NCI-H1436 (cell line): ENCODE measurements at regions not wholly inside any gene's neighbourhood (a gene's known extent, or its start where the extent isn't known, plus 50 kb on each side); places are given as distances from the start of the nearest gene placed in this dataset.

Experiments used
- DNase-seq: peaks from one replicate; lab custom pipeline; 2025; lab: John Stamatoyannopoulos, UW

GRCh38 chr18:53753601-53754000 lies 470.9 kb downstream of the MBD2 start:
- DNase-seq, result no peak

DNA sequence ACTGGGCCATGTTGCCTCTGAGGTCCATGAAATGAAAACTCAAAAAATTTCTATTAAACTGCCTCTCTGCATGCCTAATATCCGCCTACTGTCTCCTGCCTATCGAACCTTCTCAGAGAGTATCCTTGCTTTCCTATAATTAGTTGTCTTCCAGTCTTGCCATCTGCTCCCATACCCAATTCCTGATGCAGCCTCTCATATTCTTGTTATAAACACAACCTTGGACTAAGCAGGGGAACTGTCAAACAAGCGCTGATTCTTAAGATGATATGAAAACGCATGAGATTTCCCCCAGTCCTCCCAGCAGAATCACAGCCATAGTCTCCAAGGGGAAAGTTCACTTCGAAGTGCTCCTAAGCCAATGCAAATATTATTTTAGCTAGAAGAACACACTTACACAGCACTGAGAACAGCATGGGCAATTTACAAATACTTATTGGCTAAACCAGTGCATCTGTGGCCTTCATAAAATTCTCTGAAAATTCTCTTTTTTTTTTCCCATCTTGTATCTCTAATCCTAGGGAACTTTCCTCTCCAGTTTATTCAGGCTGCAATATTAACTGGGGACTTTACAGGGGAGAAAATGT lies 471.6 kb downstream of the MBD2 start:
- DNase-seq, result no peak

GRCh38 chr18:53749766-53750165 lies 474.7 kb downstream of the MBD2 start:
- DNase-seq, result no peak

GRCh38 chr18:53747663-53748160 lies 476.8 kb downstream of the MBD2 start:
- no peak for DNase-seq

GRCh38 chr18:53747210-53747609 lies 477.3 kb downstream of the MBD2 start:
- no peak for DNase-seq

- DNase-seq, result no peak
Measured at GRCh38 chr18:53745986-53746385, 478.5 kb downstream of the MBD2 start.

DNA sequence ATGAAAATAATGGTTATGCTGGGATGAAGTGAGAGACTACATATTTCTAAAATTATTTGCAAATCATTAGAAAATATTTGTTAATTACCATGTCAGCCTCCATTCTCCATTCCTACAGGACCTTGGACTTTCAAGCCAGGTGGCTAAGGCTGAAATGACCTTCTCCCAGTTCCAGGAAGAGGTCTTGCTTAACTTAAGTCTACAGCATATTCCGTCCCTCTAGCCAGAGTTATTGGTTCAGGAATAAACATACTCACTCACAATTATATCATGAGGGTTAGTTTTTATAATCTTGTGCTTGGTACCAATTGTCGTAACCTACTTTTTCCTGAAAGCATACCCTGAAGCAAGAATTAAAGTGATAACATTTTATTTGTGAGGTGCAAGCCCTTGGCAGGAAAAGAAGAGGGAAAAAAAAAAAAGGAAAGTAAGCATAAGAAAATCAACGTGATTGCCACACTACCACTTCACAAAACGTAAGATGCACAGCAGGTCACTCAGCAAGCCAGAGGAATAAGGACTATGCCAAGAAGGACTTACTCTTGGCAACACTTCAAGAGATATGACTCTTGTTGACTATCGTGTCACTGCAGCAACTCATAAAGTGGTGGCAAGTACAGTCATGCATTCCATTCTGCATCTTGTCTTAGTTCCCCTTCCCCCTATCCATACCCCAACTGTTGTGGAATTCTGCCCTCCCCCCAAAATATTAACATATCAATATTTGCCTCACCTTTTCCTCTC lies 479.1 kb downstream of the MBD2 start:
- DNase-seq, result no peak

GRCh38 chr18:53739700-53740099 lies 484.8 kb downstream of the MBD2 start:
- DNase-seq, result no peak

GRCh38 chr18:53735526-53735925 lies 488.9 kb downstream of the MBD2 start:
- no peak for DNase-seq

GRCh38 chr18:53715243-53715853 lies 509.1 kb downstream of the MBD2 start:
- DNase-seq, result no peak

DNA sequence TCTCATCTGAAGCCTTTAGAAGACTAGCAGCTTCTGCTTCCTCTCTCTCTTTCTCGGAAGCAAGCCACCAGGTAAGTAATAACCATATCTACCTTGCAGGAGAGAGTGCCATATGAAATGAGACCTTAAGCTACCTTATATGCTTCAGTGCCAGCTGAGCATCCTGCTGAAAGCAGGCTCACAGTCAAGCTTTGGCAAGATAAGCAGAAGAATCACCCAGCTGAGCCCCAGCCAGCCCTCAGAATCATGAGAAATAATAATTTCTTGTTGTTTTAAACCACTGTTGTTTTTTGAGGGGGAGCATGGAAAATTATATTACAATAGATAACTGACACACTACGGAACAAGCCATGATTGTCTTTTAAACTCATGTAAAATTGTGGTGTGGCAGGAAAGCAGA lies 514.4 kb downstream of the MBD2 start:
- no peak for DNase-seq

- no peak for DNase-seq
Measured at GRCh38 chr18:53702480-53702879, 522.0 kb downstream of the MBD2 start.

- DNase-seq, result no peak
Measured at GRCh38 chr18:53701697-53702096, 522.8 kb downstream of the MBD2 start.

- peak; percentile 73 for DNase-seq
Measured at GRCh38 chr18:53698907-53699306, 525.6 kb downstream of the MBD2 start.

GRCh38 chr18:53689886-53690285 lies 534.6 kb downstream of the MBD2 start:
- no peak for DNase-seq

DNA sequence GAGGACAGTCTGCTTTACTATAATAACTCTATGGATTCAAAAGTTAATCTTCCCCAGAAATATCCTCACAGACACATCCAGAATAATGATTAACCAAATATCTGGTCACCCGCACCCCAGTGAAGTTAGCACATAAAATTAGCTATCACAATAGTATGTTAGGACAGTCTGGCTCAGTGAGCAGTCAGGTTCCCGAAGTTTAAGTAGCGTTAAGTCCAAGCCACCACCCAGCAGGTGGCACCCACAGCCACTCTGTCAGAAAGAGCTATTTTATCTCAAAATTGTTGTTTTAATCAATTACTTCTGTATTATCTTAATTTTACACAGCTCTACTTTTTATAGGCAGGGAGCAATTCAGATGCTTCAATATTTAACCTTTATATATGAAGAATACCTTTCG lies 537.5 kb downstream of the MBD2 start:
- DNase-seq, result no peak

DNA sequence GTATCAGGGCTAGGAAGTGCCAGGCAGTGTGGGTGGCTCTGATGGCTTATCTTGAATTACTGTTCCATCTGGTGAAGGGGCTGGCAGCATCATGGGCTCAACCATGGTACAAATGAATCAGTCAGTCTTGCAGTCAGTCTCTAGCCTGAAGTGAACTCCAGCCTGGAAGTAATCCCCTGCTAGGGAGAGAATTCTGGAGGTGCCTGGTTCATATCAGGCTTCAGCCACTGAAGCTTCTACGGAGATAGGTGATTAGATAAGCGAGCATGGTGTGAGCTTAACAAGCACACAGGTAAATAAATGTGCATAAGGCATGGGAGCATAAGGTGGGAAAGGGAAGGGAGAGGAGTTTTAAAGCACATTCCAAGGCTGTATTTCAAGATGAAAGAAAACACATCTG lies 541.7 kb downstream of the MBD2 start:
- DNase-seq, result no peak

- DNase-seq, result no peak
Measured at GRCh38 chr18:53677480-53677879, 547.0 kb downstream of the MBD2 start.

DNA sequence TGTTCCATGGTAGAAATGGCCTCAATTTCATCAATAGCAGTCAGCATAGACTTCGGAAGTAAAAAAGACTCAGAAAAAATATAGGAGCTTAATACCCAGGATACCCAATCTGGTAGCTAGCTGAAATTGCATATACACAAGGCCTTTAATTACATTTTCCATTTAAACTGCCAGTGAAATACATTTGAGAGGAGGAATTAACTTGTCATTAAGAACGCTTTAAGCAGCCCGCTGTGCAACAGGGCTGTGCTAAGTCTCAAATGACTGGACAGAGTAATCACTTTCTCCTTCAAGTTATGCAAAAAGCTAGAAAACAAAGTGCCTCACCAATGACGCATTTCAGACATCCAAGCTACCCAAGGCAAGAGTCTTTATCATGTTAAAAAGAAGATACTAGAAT lies 558.8 kb downstream of the MBD2 start:
- DNase-seq, result no peak

- no peak for DNase-seq
Measured at GRCh38 chr18:53664575-53664974, 559.9 kb downstream of the MBD2 start.

GRCh38 chr18:53660306-53660705 lies 564.2 kb downstream of the MBD2 start:
- no peak for DNase-seq

DNA sequence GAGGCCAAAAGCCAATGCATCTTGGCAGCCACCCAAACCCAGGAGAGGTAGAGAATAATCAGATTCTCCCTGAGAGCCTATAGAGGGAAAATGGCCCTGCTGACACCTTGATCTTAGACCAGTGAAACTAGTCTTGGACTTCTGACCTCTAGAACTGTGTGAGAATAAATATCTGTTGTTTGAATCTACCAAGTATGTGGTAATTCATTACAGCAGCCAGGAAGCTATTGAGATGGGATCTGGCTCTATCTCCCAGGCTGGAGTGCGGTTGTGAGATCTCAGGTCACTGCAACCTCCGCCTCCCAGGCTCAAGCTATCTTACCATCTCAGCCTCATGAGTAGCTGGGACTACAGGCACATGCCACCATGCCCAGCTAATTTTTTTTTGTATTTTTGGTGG lies 567.2 kb downstream of the MBD2 start:
- DNase-seq, result no peak

GRCh38 chr18:53649621-53650020 lies 574.8 kb downstream of the MBD2 start:
- no peak for DNase-seq
